Fibroblast of upper back skin (primary cell): ENCODE measurements at regions not wholly inside any gene's neighbourhood (a gene's known extent, or its start where the extent isn't known, plus 50 kb on each side); places are given as distances from the start of the nearest gene placed in this dataset.
"Not testable (repeated sequence)": the region's sequence is repeated elsewhere in the genome, so short reads cannot be mapped to it uniquely, and the experiment has no call there.

Experiments used
- DNase-seq: peaks from one replicate; pipeline ENCODE4 v3.0.0-alpha.2; 2013

- no peak for DNase-seq
Observed at GRCh38 chr11:82533628-82534327, 199.9 kb downstream of the FAM181B start.

GRCh38 chr11:82529936-82530335 is 203.7 kb downstream of the FAM181B start:
- no peak for DNase-seq

GRCh38 chr11:82527081-82527584 is 206.5 kb downstream of the FAM181B start:
- no peak for DNase-seq

GRCh38 chr11:82523141-82523540 is 210.5 kb downstream of the FAM181B start:
- no peak for DNase-seq

GRCh38 chr11:82521427-82521826 is 212.2 kb downstream of the FAM181B start:
- DNase-seq = no peak

DNA sequence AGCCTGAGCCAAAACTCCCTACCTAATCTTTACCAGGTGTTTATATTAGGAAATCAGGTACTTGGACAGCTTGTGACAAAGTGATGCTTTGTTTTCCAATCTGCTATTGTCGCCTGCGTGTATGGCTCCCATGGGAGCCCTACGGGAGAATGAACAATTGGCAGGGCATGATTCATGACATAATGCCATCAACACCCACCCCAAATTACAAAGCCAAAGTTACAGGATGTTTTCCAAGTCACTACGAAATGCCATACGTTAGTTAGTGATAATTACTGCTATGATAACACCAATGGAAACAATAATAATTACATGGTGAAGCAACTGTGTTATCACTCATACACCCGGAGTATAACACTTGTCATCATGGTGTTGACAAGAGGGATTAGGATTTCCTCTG is 226.4 kb downstream of the FAM181B start:
- DNase-seq = no peak

- no peak for DNase-seq
Observed at GRCh38 chr11:82505379-82505778, 228.3 kb downstream of the FAM181B start.

- DNase-seq = not testable (repeated sequence)
Observed at GRCh38 chr11:82501174-82501573, 232.5 kb downstream of the FAM181B start.

- DNase-seq = no peak
Observed at GRCh38 chr11:82494988-82495432, 238.7 kb downstream of the FAM181B start.

DNA sequence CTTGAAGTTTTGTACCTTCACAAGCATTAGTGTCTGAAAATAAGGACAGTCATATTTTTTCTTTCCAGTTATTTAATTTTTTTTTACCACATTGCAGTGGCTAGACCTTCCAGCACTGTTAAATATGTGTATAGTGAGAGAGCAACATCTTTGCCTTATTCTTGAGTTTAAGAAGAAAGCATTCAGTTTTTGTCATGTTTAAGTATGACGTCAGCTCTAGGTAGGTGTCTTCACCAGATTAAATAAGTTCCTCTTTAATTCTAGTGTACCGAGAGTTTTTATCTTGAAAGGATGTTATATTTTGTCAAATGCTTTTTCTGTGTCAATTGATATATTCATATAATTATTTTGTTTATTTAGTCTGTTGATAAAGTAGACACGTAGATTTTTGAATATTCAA is 258.8 kb downstream of the FAM181B start:
- no peak for DNase-seq

DNA sequence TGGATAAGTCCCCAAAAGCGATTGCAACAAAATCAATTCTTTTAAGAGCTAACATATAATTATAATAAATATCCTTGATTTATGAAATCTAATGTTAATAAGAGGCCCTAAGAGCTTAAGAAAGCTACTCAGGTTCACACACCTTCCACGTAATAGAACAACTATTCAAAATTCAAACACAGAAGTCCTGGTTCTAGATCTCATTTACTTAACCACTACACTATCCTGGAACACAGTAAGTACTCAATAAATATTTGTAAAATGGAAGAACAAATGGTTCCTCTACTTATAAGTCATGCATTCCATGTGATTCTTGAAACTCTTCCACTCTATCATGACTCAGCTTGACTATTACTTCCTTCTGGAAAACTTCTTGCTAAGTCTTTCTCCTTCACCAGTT is 268.2 kb downstream of the FAM181B start:
- no peak for DNase-seq

- DNase-seq = no peak
Observed at GRCh38 chr11:82462608-82463242, 270.9 kb downstream of the FAM181B start.

DNA sequence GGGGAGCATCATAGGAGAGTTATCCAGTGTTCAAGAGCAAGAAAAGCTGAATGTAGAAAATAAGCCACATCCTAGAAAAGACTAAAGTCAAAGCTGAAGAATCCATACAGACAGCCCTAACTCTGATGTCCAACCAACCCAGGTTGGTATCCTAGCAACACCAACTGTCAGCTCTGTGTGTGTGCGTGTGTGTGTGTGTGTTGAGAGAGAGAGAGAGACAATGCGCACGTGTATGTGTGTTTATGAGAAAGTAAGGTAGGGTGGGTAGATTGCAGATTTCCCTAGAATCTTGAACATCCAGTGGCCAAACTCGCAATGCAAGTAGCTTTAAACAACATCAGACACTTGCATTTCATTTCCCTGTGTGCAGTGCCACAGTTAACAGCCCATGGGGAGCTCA is 274.9 kb downstream of the FAM181B start:
- no peak for DNase-seq

GRCh38 chr11:82458147-82458546 is 275.5 kb downstream of the FAM181B start:
- DNase-seq = no peak

- DNase-seq = no peak
Observed at GRCh38 chr11:82450996-82451395, 282.7 kb downstream of the FAM181B start.

DNA sequence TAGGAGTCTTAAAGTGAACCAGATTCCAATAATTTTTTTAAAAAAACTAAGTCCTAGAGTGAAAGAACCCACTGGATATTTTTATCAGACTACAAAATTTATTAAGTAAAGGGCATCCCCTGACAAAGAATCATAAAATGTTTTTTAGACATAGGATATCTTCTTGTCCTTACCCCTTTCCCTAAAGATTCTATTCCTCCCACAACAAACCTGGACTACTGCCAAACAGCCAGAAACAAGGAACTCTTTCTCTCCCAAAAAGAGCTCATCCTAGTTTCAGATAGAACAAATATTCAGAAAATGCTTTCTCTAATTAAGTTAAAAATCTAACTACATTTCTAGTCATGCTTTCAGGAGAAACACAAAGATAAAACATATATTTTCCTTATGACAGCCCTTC is 327.1 kb downstream of the FAM181B start:
- DNase-seq = no peak

- DNase-seq = no peak
Observed at GRCh38 chr11:82405421-82405820, 328.2 kb downstream of the FAM181B start.

DNA sequence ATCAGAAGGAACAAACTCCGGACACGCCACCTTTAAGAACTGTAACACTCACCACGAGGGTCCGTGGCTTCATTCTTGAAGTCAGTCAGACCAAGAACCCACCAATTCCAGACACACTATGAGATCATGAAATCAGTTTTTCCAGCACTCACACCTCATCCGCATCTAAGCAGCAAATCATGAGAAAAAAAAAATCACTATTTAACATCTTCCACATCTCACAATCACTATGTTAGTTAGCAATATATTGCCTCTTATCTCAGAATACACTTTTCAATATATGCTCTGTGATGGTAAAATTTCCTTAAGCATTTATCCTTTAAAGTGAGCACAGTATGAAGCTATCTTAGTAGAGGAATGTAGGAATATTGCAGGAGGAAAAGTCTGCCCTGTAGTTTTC is 328.7 kb downstream of the FAM181B start:
- no peak for DNase-seq

GRCh38 chr11:82403640-82404305 is 329.9 kb downstream of the FAM181B start:
- no peak for DNase-seq

DNA sequence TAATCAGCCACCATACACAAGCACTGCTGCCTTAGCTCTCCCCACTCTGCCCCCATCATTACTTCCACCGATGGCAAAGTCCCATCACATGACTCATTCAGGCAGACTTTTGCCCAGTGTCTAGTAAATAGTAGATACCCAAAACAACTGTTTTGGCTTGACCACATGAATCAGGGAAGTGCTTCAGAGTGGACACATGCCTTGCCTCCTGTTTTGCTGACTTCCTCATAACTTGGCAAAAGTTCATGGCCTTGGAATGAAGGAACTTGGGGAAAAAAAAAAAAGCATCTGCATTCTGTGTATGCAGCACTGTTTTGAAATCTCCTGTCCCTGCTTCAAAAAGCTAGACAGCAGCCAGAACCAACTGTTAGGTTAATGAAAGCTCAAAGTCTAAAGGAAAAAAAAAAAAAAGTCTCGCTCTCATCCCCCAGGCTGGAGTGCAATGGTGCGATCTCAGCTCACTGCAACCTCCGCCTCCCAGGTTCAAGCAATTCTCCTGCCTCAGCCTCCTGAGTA is 335.3 kb downstream of the FAM181B start:
- DNase-seq = no peak

DNA sequence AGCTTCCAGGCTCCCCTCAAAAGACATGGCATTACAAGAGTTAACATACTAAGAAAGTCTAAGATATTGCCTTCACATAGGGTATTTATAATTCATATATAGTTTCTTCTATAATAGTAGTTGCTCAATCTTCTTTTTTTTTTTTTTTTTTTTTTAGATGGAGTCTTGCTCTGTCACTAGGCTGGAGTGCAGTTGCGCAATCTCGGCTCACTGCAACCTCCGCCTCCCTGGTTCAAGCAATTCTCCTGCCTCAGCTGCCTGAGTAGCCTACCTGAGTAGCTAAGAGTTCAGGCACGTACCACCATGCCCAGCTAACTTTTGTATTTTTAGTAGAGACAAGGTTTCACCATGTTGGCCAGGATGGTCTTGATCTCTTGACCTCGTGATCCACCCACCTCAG is 337.0 kb downstream of the FAM181B start:
- DNase-seq = not testable (repeated sequence)

GRCh38 chr11:82384308-82384707 is 349.4 kb downstream of the FAM181B start:
- no peak for DNase-seq

- DNase-seq = no peak
Observed at GRCh38 chr11:82373781-82374542, 359.7 kb downstream of the FAM181B start.
